Superior temporal gyrus (tissue), 1 donor: ENCODE measurements at regions not wholly inside any gene's neighbourhood (a gene's known extent, or its start where the extent isn't known, plus 50 kb on each side); places are given as distances from the start of the nearest gene placed in this dataset.
"Not testable (repeated sequence)": the region's sequence is repeated elsewhere in the genome, so short reads cannot be mapped to it uniquely, and the experiment has no call there.

Experiments
- DNase-seq: peaks from one replicate; pipeline ENCODE4 v3.0.0-alpha.2; 2016; ENCODE audit errors: extremely low spot score

GRCh38 chr1:64318428-64318827 is 115.0 kb downstream of the UBE2U start:
- DNase-seq, result no peak

- DNase-seq, result no peak
These were observed 116.6 kb downstream of the UBE2U start for GRCh38 chr1:64320007-64320406.

GRCh38 chr1:64320470-64320869 is 117.0 kb downstream of the UBE2U start:
- DNase-seq, result no peak

GRCh38 chr1:64320922-64321614 is 117.6 kb downstream of the UBE2U start:
- DNase-seq, result no peak

GRCh38 chr1:64323054-64323453 is 119.6 kb downstream of the UBE2U start:
- DNase-seq, result no peak

- DNase-seq, result no peak
These were observed 120.5 kb downstream of the UBE2U start for GRCh38 chr1:64323882-64324281.

DNA sequence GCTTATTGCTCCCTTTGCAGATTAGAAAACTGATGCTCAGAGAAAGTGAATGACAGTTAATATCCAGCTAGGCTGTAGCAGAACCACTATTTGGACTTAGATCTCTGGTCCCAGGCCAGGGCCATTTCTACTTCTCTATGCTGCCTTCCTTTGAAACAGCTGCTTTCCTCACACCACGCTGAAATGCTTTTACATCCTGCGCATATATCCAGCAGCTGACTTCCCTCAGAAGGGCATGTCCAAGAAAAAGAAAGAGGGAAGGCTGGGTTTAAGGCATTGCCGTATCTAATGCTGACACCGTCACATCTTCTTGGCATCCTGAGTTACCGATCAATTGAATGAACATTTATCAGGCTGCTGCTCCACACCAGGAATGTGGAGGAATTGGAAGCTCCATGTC is 122.4 kb downstream of the UBE2U start:
- no peak for DNase-seq

DNA sequence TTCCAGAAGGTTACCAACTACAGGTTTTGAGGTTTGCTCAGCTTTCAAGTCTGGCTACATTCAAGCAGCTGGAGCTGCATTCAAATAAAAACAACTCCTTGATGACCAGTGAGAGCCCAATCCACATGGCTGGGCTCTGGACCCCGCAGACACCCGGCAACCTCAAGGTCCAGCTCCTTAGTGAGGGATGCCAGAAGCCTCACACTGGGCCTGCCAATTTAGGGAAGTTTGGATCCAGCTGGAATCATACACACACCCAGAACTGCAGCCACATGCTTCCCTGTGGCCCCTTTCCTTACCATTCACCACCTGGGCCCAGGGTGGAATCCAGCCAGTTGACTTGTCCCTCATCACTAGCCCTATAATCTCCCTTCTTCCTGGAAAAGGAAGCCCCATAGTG is 123.7 kb downstream of the UBE2U start:
- DNase-seq, result no peak

DNA sequence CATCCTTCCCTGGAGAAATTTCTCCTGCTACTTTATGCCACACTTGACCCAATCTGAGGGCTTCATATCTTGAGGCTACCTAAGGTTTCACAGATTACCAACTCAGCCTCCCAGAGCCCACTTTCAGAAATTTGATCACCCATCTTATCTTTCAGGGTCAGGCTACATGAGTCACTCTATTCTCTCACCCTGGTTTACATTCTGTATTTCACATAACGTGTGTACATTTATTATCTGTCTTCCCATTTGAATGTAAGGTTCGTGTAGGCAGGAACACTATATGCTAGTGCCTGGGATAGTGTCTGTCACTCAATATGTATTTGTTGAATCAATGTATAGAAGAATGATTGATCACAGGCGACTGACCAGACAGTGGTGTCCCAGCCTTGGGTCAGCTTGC is 124.8 kb downstream of the UBE2U start:
- DNase-seq, result no peak

DNA sequence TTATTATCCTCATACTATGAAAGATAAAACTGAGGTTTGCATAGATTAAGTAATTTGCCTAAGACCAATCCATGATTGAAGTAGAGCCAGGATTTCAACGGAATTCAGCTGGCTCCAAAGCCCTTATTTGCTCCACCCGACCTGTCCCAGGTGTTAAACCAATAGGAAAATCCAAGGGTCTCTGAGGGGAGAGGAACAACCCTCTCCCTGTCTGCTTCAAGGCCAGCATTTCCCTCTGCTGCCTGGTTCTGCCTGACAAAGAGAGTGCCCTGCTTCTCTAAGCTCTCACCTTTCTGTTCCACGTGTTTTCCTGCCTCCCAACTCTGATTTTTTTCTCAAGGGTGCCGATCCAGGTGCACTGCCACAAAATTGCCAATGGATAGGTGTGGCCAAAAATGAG is 127.4 kb downstream of the UBE2U start:
- no peak for DNase-seq

DNA sequence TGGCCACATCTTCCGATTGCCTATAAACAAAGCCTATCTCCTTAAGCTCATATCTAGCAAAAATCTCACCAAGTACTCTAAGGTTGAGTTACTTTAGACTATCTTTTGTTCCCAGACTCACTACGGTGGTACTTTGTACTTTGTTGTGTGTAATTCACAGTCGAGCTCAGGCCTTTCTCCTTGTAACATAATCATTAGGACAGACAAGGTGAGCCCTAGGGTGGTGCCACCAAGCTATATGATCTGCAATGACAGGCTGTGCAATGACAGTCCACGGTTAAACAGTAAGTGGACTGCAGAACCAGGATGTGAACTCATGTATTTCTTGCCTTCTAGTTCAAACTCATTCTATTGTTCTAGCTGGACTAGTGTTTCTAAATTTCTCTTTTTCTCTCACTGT is 132.2 kb downstream of the UBE2U start:
- no peak for DNase-seq

- DNase-seq, result no peak
These were observed 132.5 kb upstream of the CACHD1 start for GRCh38 chr1:64337475-64337874.

- DNase-seq, result no peak
These were observed 132.0 kb upstream of the CACHD1 start for GRCh38 chr1:64337926-64338325.

DNA sequence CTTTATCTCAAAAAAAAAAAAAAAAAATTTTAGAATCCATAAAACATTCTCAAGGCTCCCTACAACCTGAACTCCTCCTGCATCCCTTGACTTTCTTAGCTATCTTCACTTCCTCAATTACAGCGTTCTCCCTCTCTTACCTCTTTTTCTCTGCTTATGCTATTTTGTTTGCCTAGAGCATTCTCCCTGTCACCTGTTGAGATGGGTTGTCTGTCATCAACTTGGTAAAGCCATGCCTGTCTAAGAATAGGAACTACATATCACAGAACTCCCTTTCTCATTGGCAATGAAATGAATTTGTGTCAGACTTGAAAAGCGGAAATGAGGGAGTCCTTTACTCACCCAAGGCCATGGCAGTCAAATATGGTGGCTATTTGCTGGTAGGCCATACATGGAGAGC is 129.6 kb upstream of the CACHD1 start:
- no peak for DNase-seq

DNA sequence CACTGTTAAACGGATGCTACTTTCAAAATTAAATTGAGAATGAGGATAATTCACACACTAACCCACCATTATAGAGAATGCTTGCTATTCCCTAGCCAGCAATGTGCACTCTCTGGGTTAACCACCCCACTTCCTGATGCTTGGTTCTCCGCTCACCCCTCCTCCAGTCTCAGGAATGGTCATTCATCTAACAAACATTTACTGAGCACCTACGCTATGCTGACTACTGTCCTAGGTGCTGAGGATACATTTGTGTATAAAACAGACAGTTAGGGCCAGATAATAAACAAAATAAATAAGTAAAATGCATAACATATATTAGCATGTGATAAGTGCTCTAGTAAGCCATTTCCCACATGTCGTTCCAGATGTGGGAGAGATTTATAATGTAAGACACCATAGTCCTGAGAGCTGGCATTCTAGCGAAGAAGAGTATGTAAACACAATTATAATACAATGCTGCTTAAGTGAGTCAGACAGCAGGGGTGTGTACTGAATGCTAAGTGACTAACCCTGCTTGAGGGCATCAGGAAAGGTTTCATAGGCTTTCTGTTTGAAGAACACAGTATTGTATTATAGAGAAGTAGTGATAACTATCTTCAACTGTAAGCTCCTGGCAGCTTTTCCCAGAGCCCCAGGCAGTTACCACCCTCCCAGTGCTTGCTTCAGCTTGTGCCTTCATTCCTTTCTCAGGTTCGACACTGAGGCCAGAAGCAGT is 126.7 kb upstream of the CACHD1 start:
- no peak for DNase-seq

DNA sequence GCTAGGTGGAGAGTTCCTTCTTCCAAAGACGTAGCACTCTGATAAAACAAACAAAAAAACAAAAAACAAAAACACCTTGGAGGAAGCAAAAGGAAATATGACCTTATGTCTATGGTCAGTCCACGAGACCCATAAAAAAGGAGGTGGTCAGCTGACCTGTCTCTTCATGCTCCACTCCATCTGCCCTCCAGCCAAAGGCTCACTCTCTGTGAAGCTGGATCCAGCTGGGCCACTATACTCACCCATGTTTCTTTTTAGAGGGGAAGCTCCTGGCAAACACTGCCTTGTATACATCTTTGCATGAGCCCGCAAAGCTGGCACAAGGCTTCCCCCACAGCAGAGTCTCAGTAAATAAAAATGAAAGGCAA is 126.1 kb upstream of the CACHD1 start:
- no peak for DNase-seq

- DNase-seq, result no peak
These were observed 121.5 kb upstream of the CACHD1 start for GRCh38 chr1:64348270-64348960.

- no peak for DNase-seq
These were observed 120.8 kb upstream of the CACHD1 start for GRCh38 chr1:64348961-64349648.

- DNase-seq, result not testable (repeated sequence)
These were observed 114.4 kb upstream of the CACHD1 start for GRCh38 chr1:64355534-64355933.

DNA sequence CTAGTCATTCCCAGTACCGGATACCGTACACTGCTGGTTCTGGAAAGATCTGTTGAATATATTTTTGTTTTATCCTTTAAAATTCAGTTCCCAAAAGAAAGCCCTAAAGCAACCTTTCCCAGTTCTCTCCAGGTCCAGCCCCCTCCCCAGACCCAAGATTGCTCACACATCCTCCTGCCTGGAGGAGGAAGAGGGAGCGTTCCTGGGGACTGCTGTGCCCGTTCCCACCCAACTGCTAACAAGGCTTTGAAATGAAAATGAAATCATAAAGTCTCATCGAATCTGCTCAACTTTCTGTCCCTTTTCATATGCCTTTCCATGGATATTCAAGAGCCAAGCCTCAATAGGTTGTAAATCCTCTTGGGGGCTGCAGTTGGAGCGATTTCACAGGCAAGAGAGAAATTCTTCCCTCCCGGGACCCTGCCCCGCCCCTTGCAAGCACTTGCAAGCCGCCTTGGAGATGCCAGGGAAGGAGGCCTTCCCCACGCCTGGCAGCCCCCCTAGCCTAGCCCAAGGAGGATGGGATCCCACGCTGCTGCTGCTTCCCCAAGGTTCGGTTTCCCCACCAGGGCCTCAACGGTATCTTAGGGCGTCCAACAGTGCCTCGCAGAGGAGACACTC is 113.2 kb upstream of the CACHD1 start:
- no peak for DNase-seq

DNA sequence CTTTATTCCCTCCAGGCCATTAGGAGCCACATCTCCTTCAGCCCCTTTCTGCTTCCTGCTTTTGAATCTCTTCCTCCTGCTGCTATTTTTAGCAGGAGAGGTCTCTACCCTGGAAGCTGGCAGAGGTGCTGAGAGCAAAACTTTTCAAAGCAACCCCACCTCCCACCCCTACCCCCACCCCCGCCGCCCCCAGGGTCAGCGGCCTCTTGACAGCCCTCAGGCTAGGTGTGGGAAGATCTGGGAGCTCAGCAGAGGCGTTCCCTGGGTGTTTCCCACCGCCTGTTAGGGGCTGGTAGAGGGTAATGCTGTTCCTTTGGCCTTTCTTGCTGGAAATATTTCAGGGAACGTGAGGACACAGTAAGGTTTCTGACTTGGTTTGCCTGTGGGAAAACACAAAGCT is 112.5 kb upstream of the CACHD1 start:
- DNase-seq, result no peak

GRCh38 chr1:64358692-64359091 is 111.2 kb upstream of the CACHD1 start:
- DNase-seq, result no peak
